Lower lobe of right lung (tissue), 2 donors: ENCODE measurements at regions not wholly inside any gene's neighbourhood (a gene's known extent, or its start where the extent isn't known, plus 50 kb on each side); places are given as distances from the start of the nearest gene placed in this dataset.

Experiments
- ATAC-seq, 2 donors: fragments of 200-7000 bp; cut with Tn5 transposase; one replicate each; pipeline ENCODE4 v1.9.1; 2020 to 2022; ENCODE audit warnings: mild to moderate bottlenecking in 2 of 2, moderate library complexity in 2 of 2
- DNase-seq: peaks from one replicate; pipeline ENCODE4 v3.0.0-alpha.2; 2020
- H3K27ac ChIP-seq: fragments of 200-600 bp; one replicate; pipeline ENCODE4 v1.8.0; 2022
- H3K27me3 ChIP-seq: fragments of 200-600 bp; one replicate; pipeline ENCODE4 v1.8.0; 2022; ENCODE audit warnings: low read depth
- H3K36me3 ChIP-seq: fragments of 200-600 bp; one replicate; pipeline ENCODE4 v1.8.0; 2022; ENCODE audit warnings: mild to moderate bottlenecking
- H3K4me1 ChIP-seq: fragments of 200-600 bp; one replicate; pipeline ENCODE4 v1.8.0; 2022
- H3K4me3 ChIP-seq: fragments of 200-600 bp; one replicate; pipeline ENCODE4 v1.8.0; 2022; ENCODE audit warnings: mild to moderate bottlenecking
- H3K9me3 ChIP-seq: fragments of 200-600 bp; one replicate; pipeline ENCODE4 v1.8.0; 2022
- CTCF ChIP-seq: fragments of 200-600 bp; IDR thresholded peaks from one replicate; pipeline ENCODE4 v1.8.0; 2022; ENCODE audit warnings: antibody characterized with exemption, mild to moderate bottlenecking
- intact Hi-C: fragments of 100-400 bp; cut with DNase I; formaldehyde crosslinking; loops from one replicate; pipeline ENCODE4 v1.11.0; 2022
- donor health status: DM: no; HTN: yes; CAD: no; lungs with severe emphysema.

GRCh38 chr1:175845985-175846384 is 102.6 kb upstream of the TNR start:
- Histone ChIP-seq H3K4me3 (no peak overlapping the region), H3K27ac (no peak overlapping the region), H3K27me3 (no peaks in the 10 kb centered on the region), H3K4me1 (no peaks in the 10 kb centered on the region), H3K9me3 (no peaks in the 10 kb centered on the region), H3K36me3 (no peaks in the 10 kb centered on the region)
- intact Hi-C loops = no loop called here
- ATAC-seq = no peak
- DNase-seq = no peak
- TF ChIP-seq CTCF = no peak

- Histone ChIP-seq H3K27me3 (no peaks in the 10 kb centered on the region), H3K4me1 (no peaks in the 10 kb centered on the region), H3K4me3 (no peak overlapping the region), H3K27ac (no peak overlapping the region), H3K9me3 (no peaks in the 10 kb centered on the region), H3K36me3 (no peaks in the 10 kb centered on the region)
- intact Hi-C loops = no loop called here
- no peak for TF ChIP-seq CTCF
- DNase-seq (no peak), ATAC-seq (no peak)
Observed at GRCh38 chr1:175845338-175845737, 101.9 kb upstream of the TNR start.

GRCh38 chr1:175844877-175845276 is 101.5 kb upstream of the TNR start:
- no peaks in the 10 kb centered on the region for H3K36me3 ChIP-seq
- H3K27me3 ChIP-seq = no peaks in the 10 kb centered on the region
- intact Hi-C loops = no loop called here
- H3K4me3 ChIP-seq = no peak overlapping the region
- H3K4me1 ChIP-seq = no peaks in the 10 kb centered on the region
- TF ChIP-seq CTCF = no peak
- no peaks in the 10 kb centered on the region for H3K9me3 ChIP-seq
- DNase-seq = no peak
- H3K27ac ChIP-seq = no peak overlapping the region
- ATAC-seq = no peak

- no peak for DNase-seq
- TF ChIP-seq CTCF = no peak
- intact Hi-C loops = no loop called here
- Histone ChIP-seq H3K9me3 (no peaks in the 10 kb centered on the region), H3K27ac (no peak overlapping the region), H3K27me3 (no peaks in the 10 kb centered on the region), H3K4me1 (no peaks in the 10 kb centered on the region), H3K4me3 (no peak overlapping the region), H3K36me3 (no peaks in the 10 kb centered on the region)
- no peak for ATAC-seq
Observed at GRCh38 chr1:175842550-175842949, 99.2 kb upstream of the TNR start.

- no peak for DNase-seq
- intact Hi-C loops = no loop called here
- Histone ChIP-seq H3K27me3 (no peaks in the 10 kb centered on the region), H3K4me3 (no peak overlapping the region), H3K27ac (no peak overlapping the region), H3K9me3 (no peaks in the 10 kb centered on the region), H3K4me1 (no peaks in the 10 kb centered on the region), H3K36me3 (no peaks in the 10 kb centered on the region)
- no peak for TF ChIP-seq CTCF
- no peak for ATAC-seq
Observed at GRCh38 chr1:175841738-175842187, 98.4 kb upstream of the TNR start.

GRCh38 chr1:175840787-175841186 is 97.4 kb upstream of the TNR start:
- intact Hi-C loops = no loop called here
- H3K27me3 ChIP-seq = no peaks in the 10 kb centered on the region
- no peaks in the 10 kb centered on the region for H3K9me3 ChIP-seq
- H3K36me3 ChIP-seq = no peaks in the 10 kb centered on the region
- no peaks in the 10 kb centered on the region for H3K4me1 ChIP-seq
- H3K4me3 ChIP-seq = no peak overlapping the region
- no peak for ATAC-seq
- DNase-seq = no peak
- TF ChIP-seq CTCF = no peak
- H3K27ac ChIP-seq = no peak overlapping the region
